H9 (cell line): ENCODE measurements at regions not wholly inside any gene's neighbourhood (a gene's known extent, or its start where the extent isn't known, plus 50 kb on each side); places are given as distances from the start of the nearest gene placed in this dataset.

ENCODE experiments used
- DNase-seq: peaks from one replicate; pipeline ENCODE4 v3.0.0-alpha.2; 2017
- H2AFZ ChIP-seq: one replicate; pipeline ENCODE4 v1.6.1; 2013; ENCODE audit warnings: mild to moderate bottlenecking, low read length, control low read depth, moderate library complexity
- H2AK5ac ChIP-seq: 2 replicates; pipeline ENCODE4 v1.6.1; 2013; ENCODE audit warnings: low read length, control low read depth, mixed read lengths; ENCODE audit not compliant: insufficient read length
- H2BK120ac ChIP-seq: one replicate; pipeline ENCODE4 v1.6.1; 2013; ENCODE audit warnings: low read depth, mild to moderate bottlenecking, low read length, control low read depth, inconsistent platforms; ENCODE audit not compliant: poor library complexity, severe bottlenecking
- H2BK12ac ChIP-seq: 2 replicates; pipeline ENCODE4 v1.6.1; 2013; ENCODE audit warnings: low read length, control low read depth, mixed read lengths, low read depth; ENCODE audit not compliant: insufficient read length
- H2BK15ac ChIP-seq: 2 replicates; pipeline ENCODE4 v1.6.1; 2013; ENCODE audit warnings: low read depth, low read length, control low read depth
- H2BK20ac ChIP-seq: one replicate; pipeline ENCODE4 v1.6.1; 2013; ENCODE audit warnings: low read depth, mild to moderate bottlenecking, low read length, control low read depth, inconsistent platforms; ENCODE audit not compliant: poor library complexity, severe bottlenecking
- H2BK5ac ChIP-seq: 2 replicates; pipeline ENCODE4 v1.6.1; 2013; ENCODE audit warnings: low read length, control low read depth, mixed read lengths; ENCODE audit not compliant: insufficient read length
- H3K14ac ChIP-seq: 2 replicates; pipeline ENCODE4 v1.6.1; 2013; ENCODE audit warnings: low read length, control low read depth; ENCODE audit not compliant: insufficient read depth
- H3K18ac ChIP-seq: 2 replicates; pipeline ENCODE4 v1.6.1; 2013; ENCODE audit warnings: low read depth, mild to moderate bottlenecking, mixed read lengths, low read length, control low read depth; ENCODE audit not compliant: insufficient read length
- H3K23ac ChIP-seq: 2 replicates; pipeline ENCODE4 v1.6.1; 2013; ENCODE audit warnings: low read length, control low read depth, mixed read lengths, low read depth; ENCODE audit not compliant: insufficient read length
- H3K23me2 ChIP-seq: 2 replicates; pipeline ENCODE4 v1.6.1; 2013; ENCODE audit warnings: low read depth, mild to moderate bottlenecking, mixed read lengths, low read length, control low read depth; ENCODE audit not compliant: insufficient read length, poor library complexity, severe bottlenecking
- H3K27ac ChIP-seq: 2 replicates; pipeline ENCODE4 v1.5.1; 2013; ENCODE audit warnings: low read length, control low read depth, mixed read lengths, low read depth; ENCODE audit not compliant: insufficient read length
- H3K27me3 ChIP-seq: 2 replicates; pipeline ENCODE4 v1.6.1; 2013; ENCODE audit warnings: low read length, control low read depth, inconsistent platforms; ENCODE audit not compliant: insufficient read depth
- H3K4ac ChIP-seq: 2 replicates; pipeline ENCODE4 v1.6.1; 2013; ENCODE audit warnings: low read depth, mild to moderate bottlenecking, control low read depth, inconsistent platforms, low read length, moderate library complexity
- H3K4me1 ChIP-seq: 2 replicates; pipeline ENCODE4 v1.6.1; 2013; ENCODE audit warnings: low read length, control low read depth, inconsistent platforms; ENCODE audit not compliant: insufficient read depth
- H3K4me2 ChIP-seq: 2 replicates; pipeline ENCODE4 v1.6.1; 2013; ENCODE audit warnings: low read length, control low read depth, mixed read lengths; ENCODE audit not compliant: insufficient read length, insufficient read depth
- H3K56ac ChIP-seq: 2 replicates; pipeline ENCODE4 v1.6.1; 2013; ENCODE audit warnings: low read depth, mild to moderate bottlenecking, mixed read lengths, low read length, control low read depth; ENCODE audit not compliant: insufficient read length
- H3K79me1 ChIP-seq: 2 replicates; pipeline ENCODE4 v1.6.1; 2013; ENCODE audit warnings: low read depth, mild to moderate bottlenecking, moderate library complexity, low read length, control low read depth, inconsistent platforms; ENCODE audit not compliant: insufficient read depth, poor library complexity, severe bottlenecking
- H3K79me2 ChIP-seq: 2 replicates; pipeline ENCODE4 v1.6.1; 2013; ENCODE audit warnings: low read length, control low read depth, inconsistent platforms; ENCODE audit not compliant: insufficient read depth
- H3K9ac ChIP-seq: 2 replicates; pipeline ENCODE4 v1.6.1; 2013; ENCODE audit warnings: low read length, control low read depth, mixed read lengths; ENCODE audit not compliant: insufficient read length; ENCODE audit errors: extremely low read depth
- H3K9me3 ChIP-seq: one replicate; pipeline ENCODE4 v1.6.1; 2013; ENCODE audit warnings: low read depth, low read length, inconsistent platforms; ENCODE audit not compliant: control insufficient read depth
- H3T11ph ChIP-seq: one replicate; pipeline ENCODE4 v1.6.1; 2013; ENCODE audit warnings: mild to moderate bottlenecking, low read length, control low read depth, inconsistent platforms
- H4K20me1 ChIP-seq: one replicate; pipeline ENCODE4 v1.6.1; 2013; ENCODE audit not compliant: control insufficient read depth, insufficient read length, insufficient read depth
- H4K5ac ChIP-seq: 2 replicates; pipeline ENCODE4 v1.6.1; 2013; ENCODE audit warnings: low read depth, mild to moderate bottlenecking, mixed read lengths, low read length, control low read depth; ENCODE audit not compliant: insufficient read length
- H4K8ac ChIP-seq: replicated peaks from 2 replicates; pipeline ENCODE4 v1.6.1; 2013; ENCODE audit warnings: low read length, control low read depth, mixed read lengths, low read depth; ENCODE audit not compliant: insufficient read length
- H4K91ac ChIP-seq: 2 replicates; pipeline ENCODE4 v1.6.1; 2013; ENCODE audit warnings: low read depth, mild to moderate bottlenecking, moderate library complexity, mixed read lengths, low read length, control low read depth; ENCODE audit not compliant: insufficient read length
- H3K27ac Mint-ChIP-seq, 3 experiments: 2 replicates in 2 of 3; 3 replicates in 1 of 3; pipeline ENCODE4 v1.8.0; 2020 to 2021; ENCODE audit warnings: mixed read lengths in 3 of 3, mild to moderate bottlenecking in 1 of 3, moderate library complexity in 1 of 3
- H3K27me3 Mint-ChIP-seq: 2 replicates; pipeline ENCODE4 v1.8.0; 2021; ENCODE audit warnings: low read depth, mild to moderate bottlenecking, moderate library complexity, mixed read lengths
- H3K36me3 Mint-ChIP-seq, 3 experiments: 2 replicates in 2 of 3; 3 replicates in 1 of 3; pipeline ENCODE4 v1.8.0; 2020 to 2021; ENCODE audit warnings: low read depth in 3 of 3, mixed read lengths in 3 of 3; ENCODE audit not compliant: insufficient read depth in 1 of 3
- H3K4me1 Mint-ChIP-seq, 2 experiments: 2 replicates each; pipeline ENCODE4 v1.8.0; 2020; ENCODE audit warnings: mixed read lengths in 2 of 2
- H3K4me3 Mint-ChIP-seq, 2 experiments: 2 replicates in 1 of 2; 3 replicates in 1 of 2; pipeline ENCODE4 v1.8.0; 2020 to 2021; ENCODE audit warnings: mild to moderate bottlenecking in 2 of 2, mixed read lengths in 2 of 2, moderate library complexity in 1 of 2
- H3K9me3 Mint-ChIP-seq, 2 experiments: 2 replicates in 1 of 2; 3 replicates in 1 of 2; pipeline ENCODE4 v1.8.0; 2020; ENCODE audit warnings: mild to moderate bottlenecking in 2 of 2, mixed read lengths in 2 of 2, moderate library complexity in 1 of 2
- TF ChIP-seq, protein P1 (sequence below): fragments of 200-600 bp; sonication (generic); conservative IDR thresholded peaks from 3 replicates; pipeline ENCODE4 v1.8.0; 2021; ENCODE audit warnings: antibody characterized with exemption, mild to moderate bottlenecking

DNA sequence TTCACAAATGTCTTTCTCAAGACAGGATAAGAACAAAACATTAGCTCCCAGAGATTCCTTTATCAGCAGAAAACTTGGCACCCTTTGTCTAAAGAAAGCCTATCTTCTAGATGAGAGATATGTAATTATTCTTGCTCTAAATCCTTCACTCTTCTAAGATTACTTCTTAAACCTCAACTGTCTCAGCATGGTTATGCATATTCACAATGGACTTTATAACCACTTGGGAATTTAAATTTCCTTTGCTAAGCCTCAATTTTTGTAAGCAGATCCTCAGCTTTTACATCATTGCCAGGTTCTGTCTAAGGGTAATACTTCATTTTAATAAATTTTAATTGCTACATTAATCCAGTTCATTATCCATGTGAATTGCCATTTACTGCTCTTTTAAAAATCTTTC lies 433.6 kb upstream of the DDI1 start:
- no peak overlapping the region for H2AFZ ChIP-seq
- H3K14ac ChIP-seq = no peak overlapping the region
- no peaks in the 10 kb centered on the region for H3K4me1 ChIP-seq
- H3K79me2 ChIP-seq = no peaks in the 10 kb centered on the region
- no peak overlapping the region for H3K9ac ChIP-seq
- DNase-seq = no peak
- no peak overlapping the region for H3K4ac ChIP-seq
- H2AK5ac ChIP-seq = no peak overlapping the region
- H3K18ac ChIP-seq = no peak overlapping the region
- no peak overlapping the region for H3K23ac ChIP-seq
- H3T11ph ChIP-seq = no peak overlapping the region
- no peak overlapping the region for H3K56ac ChIP-seq
- H3K27ac Mint-ChIP-seq = no peak overlapping the region
- no peak overlapping the region for H2BK20ac ChIP-seq
- no peak overlapping the region for H4K91ac ChIP-seq
- no peaks in the 10 kb centered on the region for H3K79me1 ChIP-seq
- no peaks in the 10 kb centered on the region for H3K23me2 ChIP-seq
- H2BK5ac ChIP-seq = no peak overlapping the region
- no peaks in the 10 kb centered on the region for H3K9me3 ChIP-seq
- H4K20me1 ChIP-seq = no peaks in the 10 kb centered on the region
- H2BK15ac ChIP-seq = no peak overlapping the region
- H3K4me2 ChIP-seq = no peak overlapping the region
- H3K27me3 ChIP-seq = no peaks in the 10 kb centered on the region
- no peaks in the 10 kb centered on the region for H3K27me3 Mint-ChIP-seq
- no peaks in the 10 kb centered on the region for H3K4me1 Mint-ChIP-seq
- H3K27ac ChIP-seq = no peak overlapping the region
- no peak overlapping the region for H2BK120ac ChIP-seq
- H4K5ac ChIP-seq = no peak overlapping the region
- H4K8ac ChIP-seq = no peak overlapping the region
- no peaks in the 10 kb centered on the region for H3K9me3 Mint-ChIP-seq
- no peak overlapping the region for H2BK12ac ChIP-seq
- no peak overlapping the region for H3K4me3 Mint-ChIP-seq
- TF ChIP-seq, protein P1, sequence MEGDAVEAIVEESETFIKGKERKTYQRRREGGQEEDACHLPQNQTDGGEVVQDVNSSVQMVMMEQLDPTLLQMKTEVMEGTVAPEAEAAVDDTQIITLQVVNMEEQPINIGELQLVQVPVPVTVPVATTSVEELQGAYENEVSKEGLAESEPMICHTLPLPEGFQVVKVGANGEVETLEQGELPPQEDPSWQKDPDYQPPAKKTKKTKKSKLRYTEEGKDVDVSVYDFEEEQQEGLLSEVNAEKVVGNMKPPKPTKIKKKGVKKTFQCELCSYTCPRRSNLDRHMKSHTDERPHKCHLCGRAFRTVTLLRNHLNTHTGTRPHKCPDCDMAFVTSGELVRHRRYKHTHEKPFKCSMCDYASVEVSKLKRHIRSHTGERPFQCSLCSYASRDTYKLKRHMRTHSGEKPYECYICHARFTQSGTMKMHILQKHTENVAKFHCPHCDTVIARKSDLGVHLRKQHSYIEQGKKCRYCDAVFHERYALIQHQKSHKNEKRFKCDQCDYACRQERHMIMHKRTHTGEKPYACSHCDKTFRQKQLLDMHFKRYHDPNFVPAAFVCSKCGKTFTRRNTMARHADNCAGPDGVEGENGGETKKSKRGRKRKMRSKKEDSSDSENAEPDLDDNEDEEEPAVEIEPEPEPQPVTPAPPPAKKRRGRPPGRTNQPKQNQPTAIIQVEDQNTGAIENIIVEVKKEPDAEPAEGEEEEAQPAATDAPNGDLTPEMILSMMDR = no peak
- H3K36me3 Mint-ChIP-seq = no peaks in the 10 kb centered on the region
